ENCODE measurements at regions not wholly inside any gene's neighbourhood (a gene's known extent, or its start where the extent isn't known, plus 50 kb on each side); places are given as distances from the start of the nearest gene placed in this dataset.

DNA sequence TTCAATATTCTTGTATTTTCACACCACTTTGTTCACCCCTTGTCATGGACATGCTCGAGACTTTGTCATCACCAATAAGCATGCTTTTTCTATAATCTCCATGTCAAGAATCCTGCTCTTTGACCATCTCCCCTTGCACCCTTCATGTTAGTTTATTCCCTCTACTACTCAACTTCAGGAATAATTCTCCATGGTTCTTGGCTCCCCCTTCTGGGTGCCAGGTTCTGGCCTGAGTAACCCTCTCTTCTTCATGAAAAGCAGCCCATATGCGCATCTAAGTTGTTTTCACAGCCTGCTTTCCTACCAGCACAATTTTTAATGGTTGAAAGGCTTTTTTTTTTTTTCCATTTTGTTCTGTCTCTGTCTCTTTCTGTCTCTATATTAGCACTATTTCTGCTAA lies 160.7 kb downstream of the LEPR start:
- no peak for DNase-seq (ENCODE audit: low spot score)
- in situ Hi-C loops (cut with MboI; ENCODE audit: low pct_unique_long_range_greater_than_20kb, low sequenced_read_pairs, unreplicated experiment) = no loop called here
- TF ChIP-seq, protein P1, sequence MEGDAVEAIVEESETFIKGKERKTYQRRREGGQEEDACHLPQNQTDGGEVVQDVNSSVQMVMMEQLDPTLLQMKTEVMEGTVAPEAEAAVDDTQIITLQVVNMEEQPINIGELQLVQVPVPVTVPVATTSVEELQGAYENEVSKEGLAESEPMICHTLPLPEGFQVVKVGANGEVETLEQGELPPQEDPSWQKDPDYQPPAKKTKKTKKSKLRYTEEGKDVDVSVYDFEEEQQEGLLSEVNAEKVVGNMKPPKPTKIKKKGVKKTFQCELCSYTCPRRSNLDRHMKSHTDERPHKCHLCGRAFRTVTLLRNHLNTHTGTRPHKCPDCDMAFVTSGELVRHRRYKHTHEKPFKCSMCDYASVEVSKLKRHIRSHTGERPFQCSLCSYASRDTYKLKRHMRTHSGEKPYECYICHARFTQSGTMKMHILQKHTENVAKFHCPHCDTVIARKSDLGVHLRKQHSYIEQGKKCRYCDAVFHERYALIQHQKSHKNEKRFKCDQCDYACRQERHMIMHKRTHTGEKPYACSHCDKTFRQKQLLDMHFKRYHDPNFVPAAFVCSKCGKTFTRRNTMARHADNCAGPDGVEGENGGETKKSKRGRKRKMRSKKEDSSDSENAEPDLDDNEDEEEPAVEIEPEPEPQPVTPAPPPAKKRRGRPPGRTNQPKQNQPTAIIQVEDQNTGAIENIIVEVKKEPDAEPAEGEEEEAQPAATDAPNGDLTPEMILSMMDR (IDR thresholded peaks at IDR 0.05; ENCODE audit: extremely low read depth, insufficient read depth, missing control alignments) = no peak

DNA sequence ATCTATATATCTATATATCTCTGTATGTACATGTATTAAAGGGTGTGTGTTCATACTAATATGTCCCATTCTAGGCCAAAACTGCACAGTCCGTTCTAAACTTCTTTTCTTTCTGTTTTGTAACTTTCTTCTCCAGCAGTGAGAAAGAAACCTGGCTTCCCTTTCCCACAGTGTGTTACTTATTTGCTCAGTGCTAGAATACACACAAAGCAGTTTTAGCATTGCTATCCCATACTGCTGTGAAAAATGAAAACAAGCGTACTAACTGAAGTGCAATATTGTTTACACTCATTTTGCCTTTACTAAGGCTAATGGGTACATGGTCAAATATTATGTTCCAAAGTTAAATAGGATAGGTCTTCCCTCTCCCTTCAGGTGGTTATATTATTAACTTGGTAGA lies 163.9 kb downstream of the LEPR start:
- TF ChIP-seq, protein P1 (IDR thresholded peaks at IDR 0.05; ENCODE audit: extremely low read depth, insufficient read depth, missing control alignments) = no peak
- in situ Hi-C loops (cut with MboI; ENCODE audit: low pct_unique_long_range_greater_than_20kb, low sequenced_read_pairs, unreplicated experiment) = no loop called here

DNA sequence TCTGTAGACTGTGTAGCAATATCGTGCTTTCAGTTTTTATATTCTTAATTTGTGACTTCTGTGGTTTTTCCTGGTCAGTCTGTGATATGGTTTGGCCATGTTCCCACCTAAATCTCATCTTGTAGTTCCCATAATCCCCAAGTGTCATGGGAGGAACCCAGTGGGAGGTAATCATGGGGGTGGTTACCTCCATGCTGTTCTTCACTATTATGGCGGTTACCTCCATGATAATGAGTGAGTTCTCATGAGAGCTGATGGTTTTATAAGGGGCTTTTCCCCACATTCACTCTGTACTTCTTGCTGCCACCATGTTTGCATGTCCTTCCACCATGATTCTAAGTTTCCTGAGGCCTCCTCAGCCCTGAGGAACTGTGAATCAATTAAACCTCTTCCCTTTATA lies 169.8 kb downstream of the LEPR start:
- in situ Hi-C loops (cut with MboI; ENCODE audit: low pct_unique_long_range_greater_than_20kb, low sequenced_read_pairs, unreplicated experiment) = no loop called here
- TF ChIP-seq, protein P1 (IDR thresholded peaks at IDR 0.05; ENCODE audit: extremely low read depth, insufficient read depth, missing control alignments) = no peak
- DNase-seq (ENCODE audit: low spot score) = no peak

More for the DNA sequence above, 163.9 kb downstream of the LEPR start:
- DNase-seq (ENCODE audit: low spot score) = no peak

GRCh38 chr1:65593516-65593915 lies 173.0 kb downstream of the LEPR start:
- TF ChIP-seq, protein P1 (IDR thresholded peaks at IDR 0.05; ENCODE audit: extremely low read depth, insufficient read depth, missing control alignments) = no peak
- in situ Hi-C loops (cut with MboI; ENCODE audit: low pct_unique_long_range_greater_than_20kb, low sequenced_read_pairs, unreplicated experiment) = no loop called here
- no peak for DNase-seq (ENCODE audit: low spot score)

GRCh38 chr1:65595724-65596123 lies 175.3 kb downstream of the LEPR start:
- TF ChIP-seq, protein P1 (IDR thresholded peaks at IDR 0.05; ENCODE audit: extremely low read depth, insufficient read depth, missing control alignments) = no peak
- in situ Hi-C loops (cut with MboI; ENCODE audit: low pct_unique_long_range_greater_than_20kb, low sequenced_read_pairs, unreplicated experiment) = no loop called here
- no peak for DNase-seq (ENCODE audit: low spot score)

- TF ChIP-seq, protein P1 (IDR thresholded peaks at IDR 0.05; ENCODE audit: extremely low read depth, insufficient read depth, missing control alignments) = no peak
- DNase-seq (ENCODE audit: low spot score) = no peak
- in situ Hi-C loops (cut with MboI; ENCODE audit: low pct_unique_long_range_greater_than_20kb, low sequenced_read_pairs, unreplicated experiment) = no loop called here
Measured at GRCh38 chr1:65596768-65597167, 176.3 kb downstream of the LEPR start.

DNA sequence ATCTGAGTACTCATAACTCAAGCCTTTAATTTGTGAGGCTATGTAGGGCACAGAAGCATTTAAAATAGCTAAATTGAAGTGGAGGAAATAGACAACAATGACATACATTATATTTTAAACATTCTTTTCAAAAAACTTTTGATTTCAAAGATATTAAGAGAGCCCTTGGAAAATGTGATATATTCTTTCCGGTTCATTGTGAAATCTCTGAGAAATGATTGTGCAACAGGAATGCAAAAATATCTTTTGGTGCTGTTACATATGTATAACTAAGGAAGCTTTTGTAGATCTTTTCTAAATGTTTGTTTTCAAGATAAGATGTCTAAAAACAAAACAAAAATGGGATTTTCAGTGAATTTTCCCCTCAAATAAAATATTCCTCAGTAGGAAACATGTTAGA lies 185.2 kb downstream of the LEPR start:
- in situ Hi-C loops (cut with MboI; ENCODE audit: low pct_unique_long_range_greater_than_20kb, low sequenced_read_pairs, unreplicated experiment) = no loop called here
- DNase-seq (ENCODE audit: low spot score) = no peak

More for the DNA sequence above, 185.2 kb downstream of the LEPR start:
- TF ChIP-seq, protein P1 (IDR thresholded peaks at IDR 0.05; ENCODE audit: extremely low read depth, insufficient read depth, missing control alignments) = no peak
